ENCODE measurements at regions not wholly inside any gene's neighbourhood (a gene's known extent, or its start where the extent isn't known, plus 50 kb on each side); places are given as distances from the start of the nearest gene placed in this dataset.

- peak overlapping the region; percentile 97 to 100 for H3K27ac ChIP-seq
- no peaks in the 10 kb centered on the region for H3K36me3 ChIP-seq
- intact Hi-C loops (cut with DNase I; ENCODE audit: low total_unique reads), result no loop called here
- peaks cover 13 to 65% (median 49%) of the 10 kb centered on the region in 4 donors for H3K4me1 ChIP-seq
- no peaks in the 10 kb centered on the region for H3K27me3 ChIP-seq
- no peak overlapping the region for H3K4me3 ChIP-seq
- H3K9me3 ChIP-seq, result no peaks in the 10 kb centered on the region
- TF ChIP-seq CTCF (IDR thresholded peaks at IDR 0.05), result no peak
- no peak for DNase-seq
Measured at GRCh38 chr9:129462360-129462759, 158.5 kb downstream of the C9orf50 start.

- intact Hi-C loops (cut with DNase I; ENCODE audit: low total_unique reads), result no loop called here
- no peaks in the 10 kb centered on the region for H3K36me3 ChIP-seq
- H3K9me3 ChIP-seq, result no peaks in the 10 kb centered on the region
- peaks cover 13 to 56% (median 44%) of the 10 kb centered on the region in 4 donors for H3K4me1 ChIP-seq
- peak; percentile 98 to 99 for DNase-seq
- TF ChIP-seq CTCF (IDR thresholded peaks at IDR 0.05), result peak; percentile 9 to 37
- peak overlapping the region; percentile 97 to 100 for H3K27ac ChIP-seq
- peak overlapping the region; percentile 52 to 56 for H3K4me3 ChIP-seq
- no peaks in the 10 kb centered on the region for H3K27me3 ChIP-seq
Measured at GRCh38 chr9:129460323-129461261, 160.3 kb downstream of the C9orf50 start.

- Histone ChIP-seq H3K4me1 (peaks cover 13 to 48% (median 35%) of the 10 kb centered on the region in 4 donors), H3K27ac (peak overlapping the region; percentile 81 to 85), H3K36me3 (no peaks in the 10 kb centered on the region), H3K27me3 (no peaks in the 10 kb centered on the region), H3K4me3 (peak overlapping the region; percentile 22 to 38), H3K9me3 (no peaks in the 10 kb centered on the region)
- intact Hi-C loops (cut with DNase I; ENCODE audit: low total_unique reads), result no loop called here
- DNase-seq, result no peak
- no peak for TF ChIP-seq CTCF (IDR thresholded peaks at IDR 0.05)
Measured at GRCh38 chr9:129459547-129460322, 161.2 kb downstream of the C9orf50 start.

GRCh38 chr9:129458663-129459546 lies 162.0 kb downstream of the C9orf50 start:
- H3K27me3 ChIP-seq, result no peaks in the 10 kb centered on the region
- TF ChIP-seq CTCF (IDR thresholded peaks at IDR 0.05), result no peak
- H3K9me3 ChIP-seq, result no peaks in the 10 kb centered on the region
- H3K36me3 ChIP-seq, result no peaks in the 10 kb centered on the region
- peaks cover 13 to 44% (median 34%) of the 10 kb centered on the region in 4 donors for H3K4me1 ChIP-seq
- peak; percentile 66 to 89 for DNase-seq
- H3K27ac ChIP-seq, result peak overlapping the region; percentile 81 to 85
- intact Hi-C loops (cut with DNase I; ENCODE audit: low total_unique reads), result no loop called here
- peak overlapping the region in 1 of 2 donors; percentile 22 for H3K4me3 ChIP-seq

- TF ChIP-seq CTCF (IDR thresholded peaks at IDR 0.05), result no peak
- intact Hi-C loops (cut with DNase I; ENCODE audit: low total_unique reads), result no loop called here
- Histone ChIP-seq H3K36me3 (no peaks in the 10 kb centered on the region), H3K4me3 (no peak overlapping the region), H3K4me1 (peaks cover 13 to 44% (median 34%) of the 10 kb centered on the region in 4 donors), H3K27ac (peak overlapping the region; percentile 81 to 85), H3K27me3 (no peaks in the 10 kb centered on the region), H3K9me3 (no peaks in the 10 kb centered on the region)
- peak in 1 of 2 donors; percentile 43 for DNase-seq
Measured at GRCh38 chr9:129458155-129458661, 162.7 kb downstream of the C9orf50 start.

All from tibial artery (tissue), 4 donors.